Mucosa of descending colon (tissue), 3 donors: ENCODE measurements at regions not wholly inside any gene's neighbourhood (a gene's known extent, or its start where the extent isn't known, plus 50 kb on each side); places are given as distances from the start of the nearest gene placed in this dataset.

Source experiments
- ATAC-seq: fragments of 200-7000 bp; cut with Tn5 transposase; one replicate; pipeline ENCODE4 v1.9.1; 2020; ENCODE audit warnings: mild to moderate bottlenecking, moderate library complexity
- DNase-seq, 3 donors: peaks; one replicate each; pipeline ENCODE4 v3.0.0-alpha.2; 2020
- H3K36me3 ChIP-seq: fragments of 200-600 bp; one replicate; pipeline ENCODE4 v1.8.0; 2021; ENCODE audit warnings: low read depth, mild to moderate bottlenecking
- H3K4me1 ChIP-seq: fragments of 200-600 bp; one replicate; pipeline ENCODE4 v1.8.0; 2021; ENCODE audit warnings: low read depth, mild to moderate bottlenecking
- H3K4me3 ChIP-seq: fragments of 200-600 bp; one replicate; pipeline ENCODE4 v1.8.0; 2021; ENCODE audit warnings: mild to moderate bottlenecking
- H3K9me3 ChIP-seq: fragments of 200-600 bp; one replicate; pipeline ENCODE4 v1.8.0; 2021; ENCODE audit warnings: mild to moderate bottlenecking
- CTCF ChIP-seq: fragments of 200-600 bp; IDR thresholded peaks from one replicate; pipeline ENCODE4 v1.8.0; 2022; ENCODE audit warnings: antibody characterized with exemption, mild to moderate bottlenecking
- intact Hi-C, 2 donors: fragments of 100-400 bp; cut with DNase I in 1 of 2; cut with micrococcal nuclease in 1 of 2; formaldehyde crosslinking; loops; one replicate each; pipeline versions ENCODE4 v1.11.0 to v1.11.1; 2022; cut with DNase I, micrococcal nuclease
- donor health status: DM: no; HTN: no; CAD: no; lungs with moderate emphysema.
- donor health status: DM: no; HTN: no; CAD: no.
- donor health status: DM: no; HTN: yes; CAD: no.

DNA sequence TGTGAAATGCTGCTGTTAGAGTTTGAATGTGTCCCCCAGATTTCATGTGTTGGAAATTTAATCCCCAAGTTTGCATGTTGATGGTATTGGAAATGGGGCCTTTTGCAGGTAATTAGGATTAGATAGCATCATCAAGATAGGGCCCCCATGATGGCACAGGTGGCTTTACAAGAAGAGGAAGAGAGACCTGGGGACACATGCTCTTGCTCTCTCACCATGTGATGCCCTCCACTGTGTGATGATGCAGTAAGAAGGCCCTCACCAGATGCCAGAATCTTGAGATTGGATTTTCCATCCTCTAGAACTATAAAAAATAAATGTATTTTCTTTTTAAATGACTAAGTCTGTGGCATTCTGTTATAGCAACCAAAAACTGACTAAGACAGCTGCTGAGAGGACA is 57.0 kb upstream of the NEK7 start:
- ATAC-seq (no peak), DNase-seq (no peak)
- H3K4me1 ChIP-seq: no peaks in the 10 kb centered on the region
- intact Hi-C loops: no loop called here
- no peaks in the 10 kb centered on the region for H3K36me3 ChIP-seq
- TF ChIP-seq CTCF: no peak
- H3K9me3 ChIP-seq: no peaks in the 10 kb centered on the region
- H3K4me3 ChIP-seq: no peak overlapping the region

DNA sequence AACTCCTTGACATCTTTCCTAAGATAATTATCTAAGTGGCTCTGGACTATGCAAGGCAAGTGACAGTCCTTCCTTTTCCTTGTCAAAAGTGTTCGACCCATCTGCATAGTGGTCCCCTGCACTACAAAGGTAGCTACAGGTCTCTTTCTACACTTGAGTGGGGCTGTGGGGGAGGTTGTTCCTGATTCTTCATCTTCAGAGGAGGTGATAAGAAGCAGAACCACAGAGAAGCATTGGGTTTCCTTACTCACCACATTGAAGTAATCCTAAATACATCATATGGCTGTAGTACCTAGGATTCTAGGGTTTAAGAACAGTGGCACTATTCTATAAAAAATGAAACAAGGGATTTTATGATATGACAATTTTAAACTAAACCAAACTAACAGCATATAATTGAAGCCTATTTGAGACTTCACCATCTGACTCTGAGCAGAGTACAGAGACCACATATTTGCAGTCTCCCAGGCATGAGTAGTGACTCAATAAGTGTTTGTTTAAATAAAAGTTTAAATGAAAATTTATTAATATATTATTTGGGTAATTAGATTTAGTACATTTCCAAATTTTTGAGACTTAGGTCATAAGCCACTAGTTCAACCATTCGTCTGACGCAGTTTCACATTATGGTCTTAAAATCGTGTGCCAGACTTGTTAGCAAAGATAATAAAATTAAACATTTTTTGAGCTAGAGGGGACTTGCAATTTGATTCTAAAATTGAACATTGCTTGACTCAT is 54.9 kb upstream of the NEK7 start:
- Histone ChIP-seq H3K4me1 (no peaks in the 10 kb centered on the region), H3K4me3 (no peak overlapping the region), H3K9me3 (no peaks in the 10 kb centered on the region), H3K36me3 (no peaks in the 10 kb centered on the region)
- ATAC-seq (no peak), DNase-seq (no peak)
- intact Hi-C loops: no loop called here
- TF ChIP-seq CTCF: no peak

- no peaks in the 10 kb centered on the region for H3K36me3 ChIP-seq
- no peaks in the 10 kb centered on the region for H3K4me1 ChIP-seq
- H3K4me3 ChIP-seq: no peak overlapping the region
- H3K9me3 ChIP-seq: no peaks in the 10 kb centered on the region
- TF ChIP-seq CTCF: no peak
- intact Hi-C loops: no loop called here
- no peak for ATAC-seq
- DNase-seq: no peak
These were observed 54.4 kb upstream of the NEK7 start for GRCh38 chr1:198102454-198102827.

GRCh38 chr1:198105185-198105584 is 51.6 kb upstream of the NEK7 start:
- Histone ChIP-seq H3K36me3 (no peaks in the 10 kb centered on the region), H3K9me3 (no peaks in the 10 kb centered on the region), H3K4me3 (no peak overlapping the region), H3K4me1 (no peaks in the 10 kb centered on the region)
- ATAC-seq (no peak), DNase-seq (no peak)
- no peak for TF ChIP-seq CTCF
- intact Hi-C loops: no loop called here

DNA sequence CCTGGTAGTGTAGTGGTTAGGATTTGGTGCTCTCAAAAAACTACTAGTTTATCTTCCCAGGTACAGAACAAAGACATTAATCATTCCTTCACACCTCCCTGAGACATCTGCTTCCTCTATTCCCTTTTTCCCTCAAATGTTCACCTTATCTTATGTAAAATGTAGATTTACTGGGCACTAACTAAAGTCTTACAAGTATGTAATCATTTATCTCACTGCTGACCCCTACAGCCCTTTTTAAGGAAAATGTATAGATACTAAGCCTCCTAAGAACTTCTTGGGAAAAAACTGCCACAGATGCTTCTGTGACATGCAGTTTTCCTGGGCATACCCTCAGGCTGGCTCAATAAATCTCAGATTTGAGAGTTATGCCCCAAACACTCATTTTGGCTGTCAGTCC is 50.8 kb upstream of the NEK7 start:
- ATAC-seq (no peak), DNase-seq (no peak)
- Histone ChIP-seq H3K9me3 (no peaks in the 10 kb centered on the region), H3K4me3 (no peak overlapping the region), H3K36me3 (no peaks in the 10 kb centered on the region), H3K4me1 (no peaks in the 10 kb centered on the region)
- no peak for TF ChIP-seq CTCF
- intact Hi-C loops: no loop called here
